ENCODE measurements at regions not wholly inside any gene's neighbourhood (a gene's known extent, or its start where the extent isn't known, plus 50 kb on each side); places are given as distances from the start of the nearest gene placed in this dataset.
"Not testable (repeated sequence)": the region's sequence is repeated elsewhere in the genome, so short reads cannot be mapped to it uniquely, and the experiment has no call there.

GRCh38 chr20:29883514-29884219 is 1373.8 kb upstream of the DEFB115 start:
- DNase-seq: not testable (repeated sequence)

- not testable (repeated sequence) for DNase-seq
Measured at GRCh38 chr20:29884322-29884721, 1373.1 kb upstream of the DEFB115 start.

GRCh38 chr20:29885282-29886185 is 1371.9 kb upstream of the DEFB115 start:
- not testable (repeated sequence) for DNase-seq

- not testable (repeated sequence) for DNase-seq
Measured at GRCh38 chr20:29891555-29891954, 1365.9 kb upstream of the DEFB115 start.
